ENCODE measurements at regions not wholly inside any gene's neighbourhood (a gene's known extent, or its start where the extent isn't known, plus 50 kb on each side); places are given as distances from the start of the nearest gene placed in this dataset.
"Not testable (repeated sequence)": the region's sequence is repeated elsewhere in the genome, so short reads cannot be mapped to it uniquely, and the experiment has no call there.

- no peak for DNase-seq
Measured at GRCh38 chr14:40074169-40074568, 641.9 kb upstream of the FBXO33 start.

- no peak for DNase-seq
Measured at GRCh38 chr14:40072175-40072574, 639.9 kb upstream of the FBXO33 start.

- DNase-seq = no peak
Measured at GRCh38 chr14:40058901-40059897, 627.0 kb upstream of the FBXO33 start.

- DNase-seq = no peak
Measured at GRCh38 chr14:40053416-40053815, 621.2 kb upstream of the FBXO33 start.

GRCh38 chr14:40028991-40029390 lies 596.8 kb upstream of the FBXO33 start:
- no peak for DNase-seq

GRCh38 chr14:40025101-40025500 lies 592.9 kb upstream of the FBXO33 start:
- no peak for DNase-seq

GRCh38 chr14:40010961-40011360 lies 578.7 kb upstream of the FBXO33 start:
- no peak for DNase-seq

- no peak for DNase-seq
Measured at GRCh38 chr14:40009771-40010170, 577.5 kb upstream of the FBXO33 start.

GRCh38 chr14:40008345-40008744 lies 576.1 kb upstream of the FBXO33 start:
- DNase-seq = not testable (repeated sequence)

GRCh38 chr14:40004871-40005500 lies 572.8 kb upstream of the FBXO33 start:
- DNase-seq = no peak

GRCh38 chr14:40003773-40004172 lies 571.5 kb upstream of the FBXO33 start:
- no peak for DNase-seq

GRCh38 chr14:39998854-39999253 lies 566.6 kb upstream of the FBXO33 start:
- DNase-seq = no peak

- DNase-seq = no peak
Measured at GRCh38 chr14:39998114-39998513, 565.9 kb upstream of the FBXO33 start.

GRCh38 chr14:39991041-39991440 lies 558.8 kb upstream of the FBXO33 start:
- DNase-seq = no peak

- DNase-seq = peak; percentile 13
Measured at GRCh38 chr14:39988939-39989338, 556.7 kb upstream of the FBXO33 start.

GRCh38 chr14:39984323-39984722 lies 552.1 kb upstream of the FBXO33 start:
- DNase-seq = no peak

GRCh38 chr14:39977198-39977597 lies 545.0 kb upstream of the FBXO33 start:
- peak; percentile 66 for DNase-seq

- DNase-seq = no peak
Measured at GRCh38 chr14:39974036-39974435, 541.8 kb upstream of the FBXO33 start.

GRCh38 chr14:39972704-39973103 lies 540.5 kb upstream of the FBXO33 start:
- no peak for DNase-seq

- no peak for DNase-seq
Measured at GRCh38 chr14:39967885-39968284, 535.7 kb upstream of the FBXO33 start.

- no peak for DNase-seq
Measured at GRCh38 chr14:39957987-39958386, 525.8 kb upstream of the FBXO33 start.

GRCh38 chr14:39957290-39957689 lies 525.1 kb upstream of the FBXO33 start:
- no peak for DNase-seq

- DNase-seq = no peak
Measured at GRCh38 chr14:39956372-39956771, 524.1 kb upstream of the FBXO33 start.

GRCh38 chr14:39948235-39948634 lies 516.0 kb upstream of the FBXO33 start:
- no peak for DNase-seq

All from NCI-H2227 treated with DMSO at 0.1 percent for 48 hours (cell line).